Neural progenitor cell (in vitro differentiated cells): ENCODE measurements at regions not wholly inside any gene's neighbourhood (a gene's known extent, or its start where the extent isn't known, plus 50 kb on each side); places are given as distances from the start of the nearest gene placed in this dataset.

Experiments used
- CTCF ChIP-seq: fragments of 200-600 bp; sonication (generic); IDR thresholded peaks from 2 replicates; pipeline ENCODE4 v1.5.1; 2017; ENCODE audit warnings: antibody characterized with exemption, mild to moderate bottlenecking
- EZH2 ChIP-seq: fragments of 200-600 bp; sonication (generic); IDR thresholded peaks from 2 replicates; pipeline ENCODE4 v1.6.1; 2017; ENCODE audit warnings: antibody characterized with exemption, mild to moderate bottlenecking, moderate library complexity
- EZH2phosphoT487 ChIP-seq: fragments of 200-600 bp; sonication (generic); IDR thresholded peaks from 2 replicates; pipeline ENCODE4 v1.6.1; 2017; ENCODE audit warnings: antibody characterized with exemption

DNA sequence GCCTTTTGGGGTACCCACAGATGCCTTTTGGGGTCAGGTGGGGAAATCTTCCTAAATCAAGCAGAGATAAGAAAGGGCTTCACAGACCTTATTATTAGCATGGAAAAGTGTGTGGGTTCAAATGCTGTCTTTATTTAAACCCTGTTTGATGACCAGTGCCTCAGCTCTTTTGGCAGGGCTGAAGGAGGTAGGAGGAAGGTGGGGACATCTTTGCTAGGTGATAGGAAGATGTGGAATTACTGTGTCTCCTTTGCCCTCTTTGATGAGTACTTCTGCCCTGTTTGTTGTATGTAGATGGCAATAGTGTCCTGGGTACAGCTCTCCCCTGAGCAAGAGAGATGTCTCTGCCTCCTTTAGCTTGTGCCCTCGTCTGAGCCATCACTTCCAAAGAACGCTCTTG is 333.3 kb upstream of the ROPN1 start:
- TF ChIP-seq CTCF, result no peak
- TF ChIP-seq EZH2, result no peak
- TF ChIP-seq EZH2phosphoT487, result no peak
